ENCODE measurements at regions not wholly inside any gene's neighbourhood (a gene's known extent, or its start where the extent isn't known, plus 50 kb on each side); places are given as distances from the start of the nearest gene placed in this dataset.

DNA sequence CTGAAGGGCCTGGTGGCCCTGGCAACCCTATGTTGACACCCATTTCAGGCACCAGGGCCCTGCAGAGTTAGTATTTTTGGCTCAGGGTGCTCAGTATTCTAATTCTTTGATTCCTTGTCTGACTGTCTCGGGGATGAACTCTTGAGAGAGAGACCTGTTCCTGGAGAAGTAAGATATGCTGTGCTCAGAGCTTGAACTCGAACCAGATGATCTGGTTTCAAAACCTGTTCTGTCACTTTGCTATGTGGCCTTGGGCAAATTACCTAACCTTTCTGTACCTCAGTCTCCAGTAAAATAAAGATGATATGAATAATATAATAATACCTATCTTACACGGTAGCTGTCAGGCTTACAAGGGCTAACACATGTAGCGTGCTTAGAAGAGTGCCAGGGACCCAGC is 294.2 kb downstream of the DYSF start:
- no peak for ATAC-seq
- TF ChIP-seq, protein P1, sequence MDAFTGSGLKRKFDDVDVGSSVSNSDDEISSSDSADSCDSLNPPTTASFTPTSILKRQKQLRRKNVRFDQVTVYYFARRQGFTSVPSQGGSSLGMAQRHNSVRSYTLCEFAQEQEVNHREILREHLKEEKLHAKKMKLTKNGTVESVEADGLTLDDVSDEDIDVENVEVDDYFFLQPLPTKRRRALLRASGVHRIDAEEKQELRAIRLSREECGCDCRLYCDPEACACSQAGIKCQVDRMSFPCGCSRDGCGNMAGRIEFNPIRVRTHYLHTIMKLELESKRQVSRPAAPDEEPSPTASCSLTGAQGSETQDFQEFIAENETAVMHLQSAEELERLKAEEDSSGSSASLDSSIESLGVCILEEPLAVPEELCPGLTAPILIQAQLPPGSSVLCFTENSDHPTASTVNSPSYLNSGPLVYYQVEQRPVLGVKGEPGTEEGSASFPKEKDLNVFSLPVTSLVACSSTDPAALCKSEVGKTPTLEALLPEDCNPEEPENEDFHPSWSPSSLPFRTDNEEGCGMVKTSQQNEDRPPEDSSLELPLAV (CRISPR knock-in tag; conservative IDR thresholded peaks at IDR 0.05; ENCODE audit: low read depth), result no peak
- no peak for TF ChIP-seq ZBTB42 (CRISPR knock-in tag; IDR thresholded peaks at IDR 0.05)
- TF ChIP-seq ZNF503 (CRISPR knock-in tag; IDR thresholded peaks at IDR 0.05), result no peak
- TF ChIP-seq CEBPG (CRISPR knock-in tag; IDR thresholded peaks at IDR 0.05), result no peak
- TF ChIP-seq, protein P2, sequence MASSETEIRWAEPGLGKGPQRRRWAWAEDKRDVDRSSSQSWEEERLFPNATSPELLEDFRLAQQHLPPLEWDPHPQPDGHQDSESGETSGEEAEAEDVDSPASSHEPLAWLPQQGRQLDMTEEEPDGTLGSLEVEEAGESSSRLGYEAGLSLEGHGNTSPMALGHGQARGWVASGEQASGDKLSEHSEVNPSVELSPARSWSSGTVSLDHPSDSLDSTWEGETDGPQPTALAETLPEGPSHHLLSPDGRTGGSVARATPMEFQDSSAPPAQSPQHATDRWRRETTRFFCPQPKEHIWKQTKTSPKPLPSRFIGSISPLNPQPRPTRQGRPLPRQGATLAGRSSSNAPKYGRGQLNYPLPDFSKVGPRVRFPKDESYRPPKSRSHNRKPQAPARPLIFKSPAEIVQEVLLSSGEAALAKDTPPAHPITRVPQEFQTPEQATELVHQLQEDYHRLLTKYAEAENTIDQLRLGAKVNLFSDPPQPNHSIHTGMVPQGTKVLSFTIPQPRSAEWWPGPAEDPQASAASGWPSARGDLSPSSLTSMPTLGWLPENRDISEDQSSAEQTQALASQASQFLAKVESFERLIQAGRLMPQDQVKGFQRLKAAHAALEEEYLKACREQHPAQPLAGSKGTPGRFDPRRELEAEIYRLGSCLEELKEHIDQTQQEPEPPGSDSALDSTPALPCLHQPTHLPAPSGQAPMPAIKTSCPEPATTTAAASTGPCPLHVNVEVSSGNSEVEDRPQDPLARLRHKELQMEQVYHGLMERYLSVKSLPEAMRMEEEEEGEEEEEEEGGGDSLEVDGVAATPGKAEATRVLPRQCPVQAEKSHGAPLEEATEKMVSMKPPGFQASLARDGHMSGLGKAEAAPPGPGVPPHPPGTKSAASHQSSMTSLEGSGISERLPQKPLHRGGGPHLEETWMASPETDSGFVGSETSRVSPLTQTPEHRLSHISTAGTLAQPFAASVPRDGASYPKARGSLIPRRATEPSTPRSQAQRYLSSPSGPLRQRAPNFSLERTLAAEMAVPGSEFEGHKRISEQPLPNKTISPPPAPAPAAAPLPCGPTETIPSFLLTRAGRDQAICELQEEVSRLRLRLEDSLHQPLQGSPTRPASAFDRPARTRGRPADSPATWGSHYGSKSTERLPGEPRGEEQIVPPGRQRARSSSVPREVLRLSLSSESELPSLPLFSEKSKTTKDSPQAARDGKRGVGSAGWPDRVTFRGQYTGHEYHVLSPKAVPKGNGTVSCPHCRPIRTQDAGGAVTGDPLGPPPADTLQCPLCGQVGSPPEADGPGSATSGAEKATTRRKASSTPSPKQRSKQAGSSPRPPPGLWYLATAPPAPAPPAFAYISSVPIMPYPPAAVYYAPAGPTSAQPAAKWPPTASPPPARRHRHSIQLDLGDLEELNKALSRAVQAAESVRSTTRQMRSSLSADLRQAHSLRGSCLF (CRISPR knock-in tag; IDR thresholded peaks at IDR 0.05; ENCODE audit: borderline replicate concordance), result no peak
- TF ChIP-seq ZKSCAN5 (CRISPR knock-in tag; IDR thresholded peaks at IDR 0.05), result no peak
- TF ChIP-seq NCOA1 (CRISPR knock-in tag; IDR thresholded peaks at IDR 0.05), result no peak
- no peak for TF ChIP-seq NFYB (CRISPR knock-in tag; IDR thresholded peaks at IDR 0.05)
- no peak for TF ChIP-seq PHB2 (IDR thresholded peaks at IDR 0.05; ENCODE audit: partially characterized antibody)
- TF ChIP-seq NFRKB (IDR thresholded peaks at IDR 0.05), result no peak
- TF ChIP-seq, protein P3, sequence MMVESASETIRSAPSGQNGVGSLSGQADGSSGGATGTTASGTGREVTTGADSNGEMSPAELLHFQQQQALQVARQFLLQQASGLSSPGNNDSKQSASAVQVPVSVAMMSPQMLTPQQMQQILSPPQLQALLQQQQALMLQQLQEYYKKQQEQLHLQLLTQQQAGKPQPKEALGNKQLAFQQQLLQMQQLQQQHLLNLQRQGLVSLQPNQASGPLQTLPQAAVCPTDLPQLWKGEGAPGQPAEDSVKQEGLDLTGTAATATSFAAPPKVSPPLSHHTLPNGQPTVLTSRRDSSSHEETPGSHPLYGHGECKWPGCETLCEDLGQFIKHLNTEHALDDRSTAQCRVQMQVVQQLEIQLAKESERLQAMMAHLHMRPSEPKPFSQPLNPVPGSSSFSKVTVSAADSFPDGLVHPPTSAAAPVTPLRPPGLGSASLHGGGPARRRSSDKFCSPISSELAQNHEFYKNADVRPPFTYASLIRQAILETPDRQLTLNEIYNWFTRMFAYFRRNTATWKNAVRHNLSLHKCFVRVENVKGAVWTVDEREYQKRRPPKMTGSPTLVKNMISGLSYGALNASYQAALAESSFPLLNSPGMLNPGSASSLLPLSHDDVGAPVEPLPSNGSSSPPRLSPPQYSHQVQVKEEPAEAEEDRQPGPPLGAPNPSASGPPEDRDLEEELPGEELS (CRISPR knock-in tag; IDR thresholded peaks at IDR 0.05), result no peak
- TF ChIP-seq REPIN1 (CRISPR knock-in tag; IDR thresholded peaks at IDR 0.05; ENCODE audit: borderline replicate concordance, low read depth), result no peak
- no peak for TF ChIP-seq CREM (IDR thresholded peaks at IDR 0.05)
- no peak for TF ChIP-seq CREM (CRISPR knock-in tag; IDR thresholded peaks at IDR 0.05)
- no peak for TF ChIP-seq BHLHE40 (IDR thresholded peaks at IDR 0.05; ENCODE audit: low read length)
- TF ChIP-seq ZNF629 (CRISPR knock-in tag; conservative IDR thresholded peaks at IDR 0.05), result no peak
- TF ChIP-seq PHF8 (CRISPR knock-in tag; IDR thresholded peaks at IDR 0.05), result no peak
- no peak for TF ChIP-seq ATRX (CRISPR knock-in tag; IDR thresholded peaks at IDR 0.05; ENCODE audit: borderline replicate concordance)

More for the DNA sequence above, 294.2 kb downstream of the DYSF start:
- CTCF ChIA-PET (ENCODE audit: low intra/inter-chr PET ratio, low total read pairs), result no interaction called here
- Histone ChIP-seq H3K4me3 (replicated peaks in 1 of 3; ENCODE audit: insufficient read depth in 1 of 3, low read depth in 2 of 3, low read length in 3 of 3) (no peak overlapping the region), H4K20me1 (ENCODE audit: insufficient read depth, low read length) (no peaks in the 10 kb centered on the region), H2AFZ (ENCODE audit: low read length) (no peak overlapping the region), H3K9me3 (ENCODE audit: low read length) (no peaks in the 10 kb centered on the region), H3K27me3 (ENCODE audit: control insufficient read depth in 1 of 2, insufficient read depth in 2 of 2, low read length in 2 of 2) (peaks cover 2 to 25% of the 10 kb centered on the region in 2 experiments; a peak in 2 of 5 replicates), H3K4me1 (ENCODE audit: insufficient read depth, low read length) (peaks cover 16% of the 10 kb centered on the region; the same call in 1 of the 2 replicates), H3K9ac (ENCODE audit: insufficient read depth, low read depth, low read length) (no peak overlapping the region), H3K79me2 (ENCODE audit: insufficient read depth, low read length) (no peaks in the 10 kb centered on the region), H3K27ac (ENCODE audit: extremely low read length, insufficient read depth, low read length) (no peak overlapping the region), H3K36me3 (replicated peaks in 1 of 2; ENCODE audit: control insufficient read depth in 1 of 2, insufficient read depth in 2 of 2, low read length in 2 of 2) (no peaks in the 10 kb centered on the region), H3K4me2 (ENCODE audit: low read depth, low read length) (no peak overlapping the region)
- no peak for DNase-seq (ENCODE audit: low spot score)
- BruUV-seq (replicated peaks), result no TSS peak
- in situ Hi-C loops (cut with HindIII; ENCODE audit: extremely low pct_ligation_motif_present, low pct_unique_long_range_greater_than_20kb) (no loop called here), intact Hi-C loops (cut with micrococcal nuclease; ENCODE audit: unreplicated experiment) (no loop called here)
- WGBS (ENCODE audit: low lambda C conversion rate), result 39% methylated on average over 4 of the region's 4 CpGs
- FAIRE-seq, result no peak
- POLR2A ChIA-PET, result no interaction called here

Measured in HepG2 (cell line).